NB4 (cell line): ENCODE measurements at regions not wholly inside any gene's neighbourhood (a gene's known extent, or its start where the extent isn't known, plus 50 kb on each side); places are given as distances from the start of the nearest gene placed in this dataset.

Experiments
- DNase-seq: peaks from one replicate; pipeline ENCODE4 v3.0.0; 2010; ENCODE audit warnings: low read depth
- H3K4me3 ChIP-seq: one replicate; pipeline ENCODE4 v1.5.1; 2011; ENCODE audit warnings: mild to moderate bottlenecking, low read depth, low read length, moderate library complexity
- CTCF ChIP-seq: IDR thresholded peaks from one replicate; pipeline ENCODE4 v1.5.1; 2012; ENCODE audit warnings: low read depth, low read length
- MAX ChIP-seq: IDR thresholded peaks from 2 replicates; pipeline ENCODE4 v1.6.1; 2011; ENCODE audit warnings: low read depth, low read length
- MYC ChIP-seq: IDR thresholded peaks from 2 replicates; pipeline ENCODE4 v1.6.1; 2011; ENCODE audit warnings: low read depth, low read length
- POLR2A ChIP-seq: IDR thresholded peaks from 2 replicates; pipeline ENCODE4 v1.6.1; 2011; ENCODE audit warnings: mild to moderate bottlenecking; ENCODE audit not compliant: insufficient read length; ENCODE audit errors: extremely low read depth

GRCh38 chr3:28117598-28117997 is 123.8 kb upstream of the CMC1 start:
- DNase-seq, result no peak
- TF ChIP-seq CTCF (no peak), POLR2A (no peak), MYC (no peak), MAX (no peak)
- H3K4me3 ChIP-seq, result no peak overlapping the region

DNA sequence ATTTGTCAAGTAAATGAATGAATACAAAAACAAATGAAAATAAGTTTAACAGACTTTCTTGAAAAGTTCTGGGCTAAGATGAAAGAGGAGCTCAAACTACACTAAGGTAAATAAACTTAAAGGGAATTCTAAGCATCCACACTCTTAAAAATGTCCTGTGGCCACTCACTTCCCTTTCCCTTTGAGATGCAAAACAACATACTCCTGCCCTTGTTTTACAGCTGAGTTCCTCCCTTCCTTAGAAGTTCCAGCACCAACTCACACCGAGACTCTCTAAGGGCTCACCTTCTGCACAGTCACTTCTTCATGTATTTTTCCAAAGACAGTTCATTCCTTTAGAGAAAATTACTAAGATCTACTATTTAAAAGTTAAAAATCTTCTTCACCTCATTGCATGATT is 123.3 kb upstream of the CMC1 start:
- no peak for TF ChIP-seq POLR2A
- no peak for TF ChIP-seq MYC
- TF ChIP-seq CTCF, result no peak
- no peak for TF ChIP-seq MAX
- H3K4me3 ChIP-seq, result no peak overlapping the region
- no peak for DNase-seq

GRCh38 chr3:28122227-28122626 is 119.2 kb upstream of the CMC1 start:
- DNase-seq, result no peak
- no peak overlapping the region for H3K4me3 ChIP-seq
- TF ChIP-seq MAX, result no peak
- TF ChIP-seq CTCF, result no peak
- TF ChIP-seq POLR2A, result no peak
- TF ChIP-seq MYC, result no peak

DNA sequence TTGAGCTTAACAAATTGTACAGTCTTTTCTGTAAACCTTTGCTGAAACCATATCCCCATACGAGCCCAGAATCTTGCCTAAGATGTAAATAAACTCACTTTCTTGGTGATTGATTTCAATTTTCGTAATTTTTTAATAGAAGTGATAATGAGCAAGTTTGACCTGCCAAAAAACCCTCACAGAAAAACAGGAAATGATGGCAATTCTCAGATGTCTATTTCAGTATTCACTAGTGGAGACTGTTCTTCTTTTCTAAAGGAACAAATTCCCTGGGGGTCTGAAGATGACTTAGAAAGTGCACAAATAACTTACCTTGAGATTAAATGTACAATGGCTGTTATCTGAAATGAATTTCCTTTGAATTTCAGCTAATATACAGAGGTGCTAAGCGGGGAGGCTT is 116.5 kb upstream of the CMC1 start:
- no peak overlapping the region for H3K4me3 ChIP-seq
- no peak for DNase-seq
- no peak for TF ChIP-seq MYC
- TF ChIP-seq MAX, result no peak
- TF ChIP-seq POLR2A, result no peak

GRCh38 chr3:28125342-28125741 is 116.1 kb upstream of the CMC1 start:
- no peak for TF ChIP-seq POLR2A
- no peak for TF ChIP-seq MYC
- TF ChIP-seq MAX, result no peak
- TF ChIP-seq CTCF, result no peak
- DNase-seq, result no peak

DNA sequence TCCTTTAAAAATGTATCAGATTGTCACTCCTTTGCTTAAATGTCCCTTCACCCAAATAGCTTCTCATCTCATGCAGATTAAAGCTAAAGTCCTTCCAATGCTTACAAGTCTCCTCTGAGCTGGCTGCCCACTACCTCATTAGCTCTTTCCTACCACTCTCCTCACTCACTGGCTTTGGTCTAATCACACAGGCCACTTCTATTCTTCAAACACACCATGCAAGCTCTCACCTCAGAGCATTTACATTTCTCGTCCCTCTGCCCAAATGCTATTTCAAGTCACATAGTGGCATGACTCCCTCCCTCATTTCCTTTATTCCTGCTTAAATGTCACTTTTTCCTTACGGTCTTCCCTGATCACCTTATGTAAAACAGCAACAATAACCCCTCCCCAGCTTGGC is 110.6 kb upstream of the CMC1 start:
- TF ChIP-seq POLR2A (no peak), CTCF (no peak), MYC (no peak), MAX (no peak)
- no peak overlapping the region for H3K4me3 ChIP-seq

More at GRCh38 chr3:28125342-28125741, 116.1 kb upstream of the CMC1 start:
- no peak overlapping the region for H3K4me3 ChIP-seq

More for the DNA sequence above, 110.6 kb upstream of the CMC1 start:
- no peak for DNase-seq
